GM18868 (cell line): ENCODE measurements at regions not wholly inside any gene's neighbourhood (a gene's known extent, or its start where the extent isn't known, plus 50 kb on each side); places are given as distances from the start of the nearest gene placed in this dataset.
"Not testable (repeated sequence)": the region's sequence is repeated elsewhere in the genome, so short reads cannot be mapped to it uniquely, and the experiment has no call there.

Experiments
- ATAC-seq: cut with Tn5 transposase; IDR thresholded peaks from one replicate; pipeline ENCODE4 v1.9.1; 2021; ENCODE audit warnings: mild to moderate bottlenecking, moderate library complexity; ENCODE audit not compliant: unreplicated experiment

DNA sequence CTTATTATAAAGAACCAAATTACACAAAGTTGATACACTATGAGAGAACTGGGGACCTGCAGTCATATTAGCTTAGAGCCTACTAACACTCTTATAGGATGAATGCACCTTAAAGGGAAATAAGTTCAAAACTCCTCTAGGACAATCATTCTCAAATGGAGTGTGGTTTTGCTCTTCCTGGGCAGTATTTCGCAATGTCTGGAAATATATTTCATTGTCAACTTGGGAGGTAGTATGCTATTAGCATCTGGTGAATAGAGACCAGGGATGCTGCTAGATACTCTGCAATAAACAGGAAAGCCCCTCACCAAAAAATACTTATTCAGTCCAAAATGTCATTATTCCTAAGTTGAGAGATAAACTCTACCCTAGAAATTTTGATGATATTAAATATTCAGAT is 451.4 kb upstream of the ARPP21 start:
- ATAC-seq, result no peak

DNA sequence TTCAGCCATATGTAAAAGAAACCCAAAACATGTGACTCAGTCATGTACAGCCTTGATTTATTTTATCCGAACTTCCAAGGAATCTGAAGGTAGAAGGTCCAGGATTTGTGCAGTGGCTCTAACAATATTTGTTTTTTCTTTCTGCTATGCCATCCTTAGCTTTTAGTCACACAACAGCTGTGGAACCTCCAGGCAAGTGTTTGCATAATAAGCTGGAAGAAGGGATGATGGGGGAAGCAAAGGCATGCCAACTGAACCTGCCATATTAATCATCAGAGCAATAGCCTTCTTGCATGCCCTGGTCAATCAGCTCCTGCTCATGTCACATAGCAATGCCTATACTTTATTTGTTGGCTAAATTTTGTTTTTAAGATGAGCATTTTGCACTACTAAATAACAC is 444.7 kb upstream of the ARPP21 start:
- no peak for ATAC-seq

DNA sequence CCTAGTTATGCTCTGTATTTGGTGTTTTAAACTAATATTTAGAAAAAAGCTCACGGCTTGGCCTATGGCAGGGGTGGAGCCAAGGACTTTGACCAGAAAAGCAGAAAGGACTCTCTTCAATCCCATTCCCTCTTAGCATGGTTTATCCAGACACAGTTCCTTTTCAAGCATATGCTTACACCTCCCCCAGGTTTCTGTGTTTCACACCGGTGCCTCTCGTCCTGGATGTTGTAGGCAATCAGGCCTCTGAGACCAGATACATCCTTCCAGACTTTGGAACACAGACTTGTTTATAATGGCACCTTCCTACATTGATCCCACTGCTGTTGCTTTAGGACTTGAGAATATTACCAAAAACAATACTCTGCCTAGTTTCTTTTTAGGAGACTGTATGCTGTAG is 440.5 kb upstream of the ARPP21 start:
- no peak for ATAC-seq

DNA sequence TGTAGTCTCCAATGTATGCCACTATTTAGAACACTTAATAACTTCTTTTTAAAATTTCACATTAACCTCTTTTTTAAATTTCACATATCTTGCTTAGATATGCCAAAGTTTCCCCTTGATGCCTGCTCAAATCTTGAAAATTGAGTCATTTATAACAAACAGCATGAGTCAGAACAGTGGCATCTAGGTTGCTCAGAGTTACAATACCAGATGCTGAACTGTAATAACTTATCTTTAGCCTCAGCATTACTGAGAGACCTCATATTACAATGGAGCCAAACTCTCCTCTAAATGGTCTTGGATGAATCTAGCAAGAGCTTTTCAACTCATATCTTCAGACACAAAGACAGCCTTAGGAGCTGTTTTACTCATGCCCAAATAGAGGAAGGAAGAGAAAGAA is 439.3 kb upstream of the ARPP21 start:
- no peak for ATAC-seq

DNA sequence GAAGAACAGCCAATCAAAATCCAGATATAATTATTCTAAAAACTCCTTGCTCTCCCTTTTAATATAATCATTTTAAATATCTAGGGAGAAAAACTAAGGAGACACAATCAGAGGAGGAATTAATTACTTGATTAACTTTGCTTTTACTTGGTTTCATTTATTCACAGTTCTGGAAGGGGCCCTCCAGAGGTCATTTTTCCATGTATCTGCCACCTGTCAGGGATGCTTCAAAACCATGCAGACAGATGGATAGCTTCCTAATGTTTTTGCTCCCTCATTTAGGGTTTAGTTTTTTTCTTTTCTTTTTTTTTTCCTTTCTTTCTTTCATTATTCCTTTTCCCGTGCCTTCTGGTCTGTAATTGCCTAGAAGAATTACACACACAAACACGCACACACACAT is 438.1 kb upstream of the ARPP21 start:
- no peak for ATAC-seq

DNA sequence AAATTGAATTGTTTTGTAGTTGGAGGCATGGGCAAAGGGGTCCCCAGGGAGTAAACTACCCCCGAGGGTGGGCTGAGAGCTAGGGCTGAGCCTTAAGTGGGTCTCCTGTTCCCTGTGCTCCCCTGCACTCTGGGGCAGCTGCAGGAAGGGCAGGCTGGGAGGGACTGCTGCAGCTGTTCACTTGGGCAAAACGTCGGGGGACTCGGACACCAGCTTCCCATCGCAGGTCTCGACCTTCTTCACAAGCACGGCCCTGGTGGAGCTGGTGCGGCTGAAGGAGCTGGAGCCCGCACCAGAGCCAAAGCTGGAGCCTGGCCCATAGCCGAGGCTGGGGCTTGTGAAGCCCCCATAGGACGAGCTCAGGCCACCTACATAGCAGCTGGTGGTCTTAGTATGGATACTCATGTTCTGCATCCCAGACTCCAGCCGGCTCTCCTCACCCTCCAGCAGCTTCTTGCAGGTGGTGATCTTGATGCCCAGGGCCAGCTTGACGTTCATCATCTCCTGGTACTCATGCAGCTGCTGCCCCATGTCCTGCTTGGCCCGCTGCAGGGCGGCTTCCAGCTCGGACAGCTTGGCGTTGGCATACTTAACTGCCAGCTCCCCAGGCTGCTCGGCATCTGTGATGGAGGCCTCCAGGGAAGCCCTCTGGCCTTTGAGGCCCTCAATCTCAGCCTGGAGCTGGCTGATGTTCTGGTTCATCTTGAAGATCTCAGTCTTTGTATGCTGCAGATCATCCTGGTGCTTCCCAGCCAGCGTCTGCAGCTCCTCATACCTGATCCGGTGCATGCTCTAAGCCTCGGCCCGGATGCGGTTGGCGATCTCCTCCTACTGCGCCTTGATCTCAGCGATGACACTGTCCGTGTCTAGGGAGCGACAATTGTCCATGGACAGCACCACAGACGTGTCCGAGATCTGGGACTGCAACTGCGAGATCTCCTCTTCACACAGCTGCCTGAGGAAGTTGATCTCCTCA is 423.5 kb upstream of the ARPP21 start:
- ATAC-seq, result no peak

DNA sequence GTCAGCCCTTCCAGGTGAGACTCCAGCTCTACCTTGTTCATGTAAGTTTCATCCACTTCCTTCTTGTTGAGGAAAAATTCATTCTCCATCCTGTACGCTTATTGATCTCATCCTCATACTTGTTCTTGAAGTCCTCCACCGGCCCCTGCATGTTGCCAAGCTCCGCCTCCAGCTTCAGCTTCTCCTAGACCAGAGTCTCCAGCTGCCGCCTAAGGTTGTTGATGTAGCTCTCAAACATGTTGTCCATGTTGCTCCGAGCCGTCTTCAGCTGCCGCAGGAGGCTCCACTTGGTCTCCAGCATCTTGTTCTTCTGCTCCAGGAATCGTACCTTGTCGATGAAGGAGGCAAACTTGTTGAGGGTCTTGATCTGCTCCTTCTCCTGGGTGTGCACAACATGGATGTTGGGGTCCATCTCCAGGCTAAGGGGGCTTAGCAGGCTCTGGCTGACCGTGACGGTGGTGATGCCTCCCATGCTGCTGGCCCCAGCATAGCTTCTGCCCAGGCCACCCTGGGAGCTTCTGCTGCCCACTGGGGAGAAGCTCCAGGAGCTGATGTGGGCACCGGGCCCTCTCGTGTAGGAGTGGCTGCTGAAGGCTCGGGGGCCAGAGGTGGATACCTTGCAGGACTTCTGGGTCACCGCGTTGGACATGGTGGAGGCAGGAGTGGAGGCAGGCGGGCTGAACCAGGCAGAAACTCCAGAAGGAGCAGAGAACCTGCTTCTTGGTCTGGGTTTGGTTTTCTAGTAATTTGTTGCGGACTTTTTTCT is 422.6 kb upstream of the ARPP21 start:
- no peak for ATAC-seq

DNA sequence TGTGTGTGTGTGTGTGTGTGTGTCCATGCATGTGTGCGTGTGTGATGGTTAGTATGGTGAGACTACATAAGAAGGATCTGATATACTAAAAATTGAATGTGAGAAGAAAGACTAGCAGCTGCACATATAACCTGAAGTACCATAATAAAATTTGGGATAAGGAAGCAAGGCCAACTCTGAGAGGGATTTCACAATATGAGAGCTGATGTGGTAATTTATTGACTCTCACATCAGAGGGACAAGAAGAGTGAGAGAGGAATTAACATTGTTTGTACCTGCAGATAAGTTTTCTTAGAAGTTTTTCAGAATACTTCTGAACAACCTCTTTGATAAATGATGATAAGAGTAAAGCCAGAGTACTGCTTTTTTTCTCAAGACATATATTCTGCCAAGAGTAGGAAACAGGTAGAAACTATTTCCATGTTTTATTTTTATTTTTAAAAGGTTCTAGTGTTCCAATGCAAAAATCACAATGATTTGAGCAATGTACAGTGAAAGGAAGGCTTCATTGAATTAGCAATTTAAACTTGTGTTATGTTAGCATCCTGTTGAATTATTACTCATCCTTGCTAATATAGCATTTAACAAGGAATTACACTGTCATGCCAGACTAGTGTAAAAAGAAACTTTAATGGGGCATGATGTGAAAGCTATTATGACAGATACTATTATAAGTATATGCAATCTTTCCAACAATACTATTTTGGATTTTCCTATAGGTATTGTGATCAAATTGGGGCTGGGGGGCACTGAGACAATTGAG is 415.5 kb upstream of the ARPP21 start:
- ATAC-seq, result no peak

DNA sequence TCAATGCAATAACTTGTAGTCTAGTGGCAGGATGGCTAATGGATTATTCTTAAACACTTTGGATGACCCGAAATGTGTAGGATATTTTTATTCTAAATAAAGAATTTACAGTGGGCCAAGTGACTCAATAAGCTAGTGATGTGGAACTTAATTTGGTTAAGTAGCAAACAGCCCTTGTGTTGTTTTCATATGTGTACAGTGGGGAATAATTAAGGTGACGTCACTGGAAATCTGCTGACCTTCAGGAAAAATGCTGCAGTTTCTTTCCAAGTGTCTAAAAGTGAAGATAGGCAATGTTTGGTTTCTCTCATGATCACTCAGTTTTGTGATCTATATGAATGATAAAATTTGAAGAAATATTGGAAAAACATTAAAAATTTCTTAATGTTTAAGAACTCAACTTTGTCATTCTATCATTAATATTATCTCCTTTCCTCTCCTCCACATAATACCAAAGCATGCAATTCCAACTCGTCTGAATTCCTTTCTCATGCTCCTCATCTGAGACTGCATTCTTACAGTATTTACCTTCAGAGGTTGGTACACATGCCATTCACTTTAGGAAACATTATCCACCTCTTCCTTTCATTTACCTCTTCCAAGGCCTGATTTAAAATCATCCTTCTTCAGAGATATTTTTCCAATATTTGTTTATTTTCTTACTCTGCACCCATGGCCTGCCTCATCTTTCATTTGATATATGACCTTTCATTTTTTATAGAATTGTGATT is 414.6 kb upstream of the ARPP21 start:
- ATAC-seq, result no peak

DNA sequence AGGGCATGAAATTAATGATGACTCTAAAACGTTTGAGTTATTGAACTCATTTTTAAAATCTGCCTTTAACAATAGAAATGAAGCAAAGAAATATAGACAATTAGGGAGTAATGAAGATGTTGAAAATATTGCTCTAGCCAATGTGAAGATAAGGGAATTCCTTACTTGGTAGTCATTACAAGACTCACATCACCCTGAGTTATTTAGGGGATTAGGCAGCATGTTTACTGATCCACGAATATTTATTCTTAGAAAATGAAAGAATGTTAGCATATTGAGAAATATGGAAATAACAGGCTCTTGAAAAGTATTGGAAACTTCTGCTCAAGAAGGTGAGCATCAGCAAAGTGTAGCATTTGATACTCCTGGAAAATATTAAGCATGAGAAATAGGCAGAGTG is 398.1 kb upstream of the ARPP21 start:
- no peak for ATAC-seq

DNA sequence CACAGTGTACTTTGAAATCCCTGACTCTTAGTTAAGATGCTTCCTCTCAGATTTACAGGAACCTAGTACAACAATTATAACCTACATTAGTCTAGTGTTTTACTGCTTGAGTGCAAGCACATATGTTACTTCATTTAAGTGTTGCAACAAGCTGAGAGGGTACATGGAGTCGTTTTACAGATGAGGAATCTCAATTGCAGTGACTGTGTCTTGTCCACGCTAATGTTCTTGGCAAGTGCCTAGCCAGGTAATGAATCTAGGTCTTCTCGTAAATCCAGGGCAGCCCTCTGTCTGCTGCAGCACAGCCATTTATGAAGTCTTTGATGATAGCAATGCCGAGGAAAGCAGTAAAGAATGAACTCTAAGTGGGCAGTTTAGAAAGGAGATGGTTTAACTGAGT is 384.4 kb upstream of the ARPP21 start:
- ATAC-seq, result no peak

DNA sequence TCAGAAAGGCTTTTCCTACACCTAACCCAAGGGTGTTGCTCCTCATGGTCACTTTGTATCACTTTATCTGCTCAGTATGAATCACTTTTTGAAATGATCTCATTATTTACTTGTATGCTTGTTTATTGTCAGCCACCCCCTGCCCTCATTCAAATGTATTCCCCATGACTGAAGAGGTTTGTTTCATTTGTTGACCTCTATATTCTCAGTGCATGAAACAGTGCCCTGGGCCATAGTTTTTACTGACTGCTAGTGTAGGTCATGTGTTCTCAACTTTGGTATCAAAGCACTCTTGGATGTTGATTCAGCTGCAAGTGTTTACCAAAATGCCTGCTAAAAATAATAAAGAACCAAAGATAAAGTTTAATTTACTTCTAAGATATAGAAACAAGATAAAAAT is 381.7 kb upstream of the ARPP21 start:
- ATAC-seq, result no peak

DNA sequence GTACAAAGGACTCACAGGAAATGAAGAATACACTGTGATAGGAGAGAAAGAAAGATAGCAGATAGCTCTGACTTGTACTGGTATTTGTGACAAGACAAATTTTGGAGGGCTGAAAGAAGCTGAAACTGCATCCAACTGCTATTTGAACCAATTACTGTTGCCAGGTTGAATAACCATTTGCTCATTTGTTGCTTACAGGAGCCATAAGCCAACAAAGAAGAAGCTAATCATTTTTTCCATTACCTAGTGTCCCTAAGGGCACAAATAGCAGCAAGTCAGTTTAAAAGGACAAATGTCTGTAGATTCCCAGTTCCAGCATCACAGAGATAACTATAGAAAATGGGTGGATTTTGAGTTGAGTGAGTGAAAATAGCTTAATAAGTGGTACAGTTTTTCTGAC is 376.9 kb upstream of the ARPP21 start:
- ATAC-seq, result no peak

DNA sequence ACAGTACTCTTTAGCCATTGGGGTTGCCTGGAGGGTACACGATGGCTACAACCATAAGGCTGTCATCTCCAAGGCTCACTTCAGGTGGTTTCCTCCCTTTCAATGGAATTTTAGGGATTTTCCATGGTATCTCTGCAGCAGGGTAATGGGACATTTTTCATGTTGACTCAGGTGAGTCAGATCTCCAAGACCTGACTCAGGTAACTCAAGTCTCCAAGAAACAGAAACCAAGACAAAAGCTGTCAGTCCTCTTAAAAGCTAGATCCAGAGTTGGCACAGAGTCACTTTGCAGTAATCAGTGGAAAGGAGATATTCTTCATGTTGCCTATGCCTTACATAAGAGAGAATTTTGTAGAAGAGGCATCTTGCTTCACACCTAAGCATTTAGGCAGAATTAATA is 375.8 kb upstream of the ARPP21 start:
- ATAC-seq, result no peak

DNA sequence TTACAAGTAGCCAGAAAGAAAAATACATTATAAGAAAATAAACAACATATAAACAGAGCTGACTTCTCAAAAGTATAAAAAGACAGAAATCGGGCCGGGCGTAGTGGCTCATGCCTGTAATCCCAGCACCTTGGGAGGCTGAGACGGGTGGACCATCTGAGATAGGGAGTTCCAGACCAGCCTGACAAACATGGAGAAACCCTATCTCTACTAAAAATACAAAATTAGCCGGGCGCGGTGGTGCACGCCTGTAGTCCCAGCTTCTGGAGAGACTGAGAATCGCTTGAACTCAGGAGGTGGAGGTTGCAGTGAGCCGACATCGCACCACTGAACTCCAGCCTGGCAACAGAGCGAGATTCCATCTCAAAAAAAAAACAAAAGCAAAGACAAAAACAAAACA is 373.3 kb upstream of the ARPP21 start:
- ATAC-seq, result not testable (repeated sequence)

DNA sequence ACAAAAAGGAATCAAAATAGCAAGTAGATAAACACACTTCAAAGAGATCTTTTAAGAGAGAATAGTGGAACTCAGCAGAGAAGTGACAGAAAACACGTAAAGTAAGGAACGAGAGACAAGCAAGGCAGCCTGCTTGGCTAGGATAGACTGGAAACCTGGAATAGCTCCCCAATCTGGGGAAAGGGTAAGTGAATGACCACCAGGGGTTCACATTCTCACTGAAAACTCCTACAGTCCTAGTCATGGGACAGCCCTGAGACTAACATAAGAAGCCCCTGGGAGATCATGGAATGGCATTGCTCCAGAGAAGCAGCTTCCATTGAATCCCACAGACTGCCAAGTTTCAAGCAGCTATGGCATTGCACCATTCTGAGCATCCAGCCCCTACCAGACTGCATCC is 363.6 kb upstream of the ARPP21 start:
- no peak for ATAC-seq

DNA sequence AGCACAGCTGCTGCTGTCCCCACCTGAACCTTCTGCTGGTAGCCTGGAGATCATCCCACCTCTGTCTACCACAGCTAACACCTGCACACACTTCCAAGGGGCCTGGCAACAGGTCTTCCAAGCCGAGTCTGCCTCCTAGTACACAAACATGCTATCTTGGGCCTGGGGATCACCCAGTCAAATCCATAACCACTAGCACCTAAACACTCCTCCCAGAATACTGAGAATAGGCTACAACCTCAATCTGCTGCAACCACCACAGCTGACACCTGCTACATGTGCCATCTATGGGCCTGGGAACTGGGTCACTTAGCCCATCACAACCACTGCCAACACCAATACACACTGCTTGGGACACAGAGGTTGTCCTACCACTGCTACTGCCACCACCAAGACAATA is 362.8 kb upstream of the ARPP21 start:
- ATAC-seq, result no peak

DNA sequence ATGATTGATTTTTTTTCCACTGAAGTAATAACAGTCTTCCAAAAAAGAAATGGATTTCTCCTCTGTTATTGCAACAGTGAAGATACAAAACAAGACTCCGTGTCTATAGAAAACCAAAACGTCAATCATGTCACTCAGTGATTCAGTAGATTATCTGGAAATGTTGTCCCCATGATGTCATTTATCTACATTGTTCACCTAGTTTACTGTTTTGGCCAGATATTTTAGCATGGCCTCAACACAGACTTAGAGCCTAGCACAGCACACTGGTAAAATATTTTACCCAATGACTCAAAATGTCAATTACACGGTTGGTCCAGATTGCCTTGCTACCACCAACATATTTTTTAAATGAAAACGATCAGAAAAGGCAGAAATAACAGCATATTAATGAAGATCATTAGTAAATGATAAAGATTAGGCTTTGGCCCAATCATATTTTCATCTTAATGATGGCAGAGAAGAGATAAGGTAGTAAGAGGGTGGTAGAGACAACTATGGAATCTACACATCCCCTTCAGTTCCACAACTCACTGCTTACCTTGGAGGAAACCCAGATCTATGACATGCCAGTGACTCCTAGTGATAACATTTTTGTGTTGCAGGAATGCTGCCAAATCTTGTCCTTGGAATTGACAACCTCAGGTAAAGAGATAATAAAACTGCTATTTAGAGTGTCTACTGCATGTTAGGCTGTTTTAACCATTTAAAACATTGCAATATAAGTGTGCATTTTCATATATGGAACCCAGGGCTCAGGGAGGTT is 347.7 kb upstream of the ARPP21 start:
- ATAC-seq, result no peak

DNA sequence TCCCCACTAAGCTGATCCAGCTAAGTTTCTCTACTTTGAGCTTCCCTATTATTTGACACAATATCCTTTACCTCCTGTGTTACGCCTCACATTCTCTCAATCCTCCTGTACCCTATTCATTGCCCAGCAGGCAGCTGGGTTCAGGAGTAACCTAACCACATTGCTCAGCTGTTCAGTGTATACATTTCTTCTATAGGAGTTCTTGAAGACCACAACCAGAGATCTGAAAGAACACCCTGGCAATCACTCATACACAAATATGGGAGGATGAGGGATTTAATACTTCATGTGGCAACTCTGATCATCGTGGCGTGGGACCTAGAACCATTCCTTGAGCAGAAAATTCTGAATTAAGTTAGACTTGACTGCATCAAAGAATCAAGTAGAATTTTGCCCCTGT is 346.8 kb upstream of the ARPP21 start:
- ATAC-seq, result no peak

DNA sequence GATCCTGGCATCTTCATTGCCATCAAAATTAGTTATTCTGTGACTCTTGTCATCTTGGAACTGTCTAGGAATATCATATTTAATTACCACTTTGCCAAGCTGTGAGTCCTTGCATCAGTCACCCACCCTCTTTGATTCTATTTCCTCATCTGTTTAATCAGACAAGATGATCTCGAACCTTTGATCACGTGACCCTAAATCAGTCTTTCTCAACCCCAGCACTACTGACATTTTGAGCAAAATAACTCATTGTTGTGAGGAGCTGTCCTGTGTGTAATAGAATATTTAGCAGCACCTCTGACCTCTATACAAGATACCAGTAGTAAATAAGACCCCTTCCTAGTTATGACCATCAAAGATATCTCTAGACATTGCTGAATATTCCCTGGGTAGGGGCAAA is 343.4 kb upstream of the ARPP21 start:
- ATAC-seq, result no peak
